KBM-7 (cell line): ENCODE measurements at regions not wholly inside any gene's neighbourhood (a gene's known extent, or its start where the extent isn't known, plus 50 kb on each side); places are given as distances from the start of the nearest gene placed in this dataset.

Experiments used
- DNase-seq: peaks from one replicate; pipeline ENCODE4 v3.0.0-alpha.2; 2015
- in situ Hi-C: fragments of 300-500 bp; cut with MboI; formaldehyde crosslinking; loops from 2 replicates; pipeline ENCODE4 v1.14.3; 2020; ENCODE audit warnings: low sequenced_read_pairs, low pct_unique_long_range_greater_than_20kb, mixed read lengths

GRCh38 chr4:22048323-22048722, 99.8 kb upstream of the KCNIP4 start:
- DNase-seq, result no peak
- in situ Hi-C loops, result no loop called here

- in situ Hi-C loops, result no loop called here
- DNase-seq, result no peak
Observed at GRCh38 chr4:22047793-22048192, 99.2 kb upstream of the KCNIP4 start.

- no peak for DNase-seq
Observed at GRCh38 chr4:22045051-22045630, 96.6 kb upstream of the KCNIP4 start.

DNA sequence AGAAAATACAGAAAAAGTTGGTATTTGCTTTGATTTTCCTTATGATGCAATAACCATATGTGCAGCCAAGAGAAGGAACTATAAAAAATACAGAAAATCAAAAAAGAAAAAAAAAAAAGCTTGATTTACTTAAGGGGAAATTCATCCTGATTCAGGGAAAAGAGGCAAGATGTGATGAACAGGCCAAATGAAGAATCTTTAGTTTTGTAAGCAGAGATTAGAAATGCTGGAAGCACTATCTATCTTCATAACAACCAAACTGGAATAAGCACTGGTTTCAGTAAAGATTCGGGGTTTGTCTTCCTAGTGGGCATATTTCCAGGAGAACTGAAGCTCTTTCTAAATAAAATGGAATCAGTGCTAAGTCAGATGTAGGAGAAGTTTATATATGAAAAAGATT, 82.9 kb upstream of the KCNIP4 start:
- no peak for DNase-seq
- in situ Hi-C loops, result no loop called here

More at GRCh38 chr4:22045051-22045630, 96.6 kb upstream of the KCNIP4 start:
- in situ Hi-C loops, result no loop called here

GRCh38 chr4:22030881-22031280, 82.3 kb upstream of the KCNIP4 start:
- no peak for DNase-seq
- in situ Hi-C loops, result no loop called here

GRCh38 chr4:22030307-22030706, 81.7 kb upstream of the KCNIP4 start:
- DNase-seq, result no peak
- in situ Hi-C loops, result no loop called here

GRCh38 chr4:22029803-22030202, 81.2 kb upstream of the KCNIP4 start:
- in situ Hi-C loops, result no loop called here
- no peak for DNase-seq

DNA sequence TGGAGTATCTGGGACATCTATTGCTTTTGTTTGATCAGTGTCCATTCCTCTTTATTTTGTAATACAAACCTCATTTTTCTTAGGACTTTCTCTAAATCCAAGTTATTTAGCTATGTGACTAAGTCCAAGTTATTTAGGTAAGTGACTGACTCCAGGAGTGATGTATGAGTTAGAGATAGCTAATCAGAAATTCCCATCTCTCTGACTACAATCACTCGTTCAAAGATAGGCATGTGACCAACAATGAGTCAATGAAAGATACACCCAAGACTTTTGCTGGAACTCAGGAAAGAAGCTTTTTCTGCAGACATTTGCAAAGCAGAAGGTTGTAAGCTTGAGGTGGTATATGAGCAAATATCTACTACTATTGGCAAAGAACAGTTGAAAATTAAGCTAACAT, 72.5 kb upstream of the KCNIP4 start:
- in situ Hi-C loops, result no loop called here
- no peak for DNase-seq

DNA sequence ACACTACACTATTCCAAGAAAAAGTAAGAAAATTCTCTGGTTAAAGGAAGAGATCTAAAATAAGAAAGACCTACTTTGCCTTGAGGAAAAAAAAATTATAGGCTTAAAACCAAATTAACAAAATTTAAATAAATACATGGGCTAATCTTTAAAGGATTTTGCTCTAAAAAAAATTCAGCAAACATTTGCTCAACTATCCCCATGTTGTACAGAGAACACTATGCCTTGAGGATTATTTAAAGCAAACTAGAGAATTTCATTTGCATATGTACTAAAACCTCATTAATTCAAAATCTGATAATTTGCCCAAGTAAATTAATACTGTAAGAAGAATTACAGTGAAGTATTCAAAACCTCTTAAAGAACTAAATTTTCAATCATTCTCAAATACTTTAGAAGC, 71.6 kb upstream of the KCNIP4 start:
- in situ Hi-C loops, result no loop called here
- DNase-seq, result no peak

- DNase-seq, result no peak
- in situ Hi-C loops, result no loop called here
Observed at GRCh38 chr4:22019676-22020075, 71.1 kb upstream of the KCNIP4 start.

- peak; percentile 15 for DNase-seq
Observed at GRCh38 chr4:22014222-22014741, 65.7 kb upstream of the KCNIP4 start.

GRCh38 chr4:22003878-22004277, 55.3 kb upstream of the KCNIP4 start:
- in situ Hi-C loops, result no loop called here
- DNase-seq, result no peak

More at GRCh38 chr4:22014222-22014741, 65.7 kb upstream of the KCNIP4 start:
- in situ Hi-C loops, result no loop called here
